IPS-15b (cell line): ENCODE measurements at regions not wholly inside any gene's neighbourhood (a gene's known extent, or its start where the extent isn't known, plus 50 kb on each side); places are given as distances from the start of the nearest gene placed in this dataset.

Source experiments
- H3K27me3 ChIP-seq: one replicate; pipeline ENCODE4 v1.6.1; 2013; ENCODE audit warnings: low read length; ENCODE audit not compliant: control insufficient read depth, insufficient read depth
- H3K36me3 ChIP-seq: one replicate; pipeline ENCODE4 v1.6.1; 2013; ENCODE audit warnings: low read length; ENCODE audit not compliant: control insufficient read depth, insufficient read depth
- H3K4me1 ChIP-seq: one replicate; pipeline ENCODE4 v1.6.1; 2013; ENCODE audit warnings: mild to moderate bottlenecking, low read length; ENCODE audit not compliant: control insufficient read depth, insufficient read depth
- H3K4me3 ChIP-seq: one replicate; pipeline ENCODE4 v1.5.1; 2013; ENCODE audit warnings: low read depth, low read length
- H3K9ac ChIP-seq: one replicate; pipeline ENCODE4 v1.6.1; 2013; ENCODE audit warnings: low read depth, mild to moderate bottlenecking, low read length
- H3K9me3 ChIP-seq: one replicate; pipeline ENCODE4 v1.6.1; 2013; ENCODE audit warnings: mild to moderate bottlenecking, low read length; ENCODE audit not compliant: control insufficient read depth, insufficient read depth

GRCh38 chr12:58766513-58766870, 153.8 kb downstream of the LRIG3 start:
- Histone ChIP-seq H3K36me3 (no peaks in the 10 kb centered on the region), H3K4me1 (no peaks in the 10 kb centered on the region), H3K9me3 (no peaks in the 10 kb centered on the region), H3K4me3 (no peak overlapping the region), H3K9ac (no peak overlapping the region), H3K27me3 (no peaks in the 10 kb centered on the region)

- Histone ChIP-seq H3K4me3 (no peak overlapping the region), H3K27me3 (no peaks in the 10 kb centered on the region), H3K9ac (no peak overlapping the region), H3K36me3 (no peaks in the 10 kb centered on the region), H3K4me1 (no peaks in the 10 kb centered on the region), H3K9me3 (no peaks in the 10 kb centered on the region)
Observed at GRCh38 chr12:58767496-58767895, 152.8 kb downstream of the LRIG3 start.

GRCh38 chr12:58773986-58774385, 146.3 kb downstream of the LRIG3 start:
- H3K27me3 ChIP-seq, result no peaks in the 10 kb centered on the region
- no peak overlapping the region for H3K4me3 ChIP-seq
- no peak overlapping the region for H3K9ac ChIP-seq
- H3K4me1 ChIP-seq, result no peaks in the 10 kb centered on the region
- no peaks in the 10 kb centered on the region for H3K36me3 ChIP-seq
- H3K9me3 ChIP-seq, result no peaks in the 10 kb centered on the region

- no peaks in the 10 kb centered on the region for H3K9me3 ChIP-seq
- no peak overlapping the region for H3K4me3 ChIP-seq
- no peaks in the 10 kb centered on the region for H3K36me3 ChIP-seq
- no peaks in the 10 kb centered on the region for H3K27me3 ChIP-seq
- no peak overlapping the region for H3K9ac ChIP-seq
- no peaks in the 10 kb centered on the region for H3K4me1 ChIP-seq
Observed at GRCh38 chr12:58774731-58775130, 145.6 kb downstream of the LRIG3 start.

- no peak overlapping the region for H3K4me3 ChIP-seq
- no peaks in the 10 kb centered on the region for H3K4me1 ChIP-seq
- H3K36me3 ChIP-seq, result no peaks in the 10 kb centered on the region
- H3K9ac ChIP-seq, result no peak overlapping the region
- no peaks in the 10 kb centered on the region for H3K9me3 ChIP-seq
- H3K27me3 ChIP-seq, result no peaks in the 10 kb centered on the region
Observed at GRCh38 chr12:58775396-58775795, 144.9 kb downstream of the LRIG3 start.

- H3K9me3 ChIP-seq, result no peaks in the 10 kb centered on the region
- H3K4me1 ChIP-seq, result no peaks in the 10 kb centered on the region
- no peaks in the 10 kb centered on the region for H3K27me3 ChIP-seq
- H3K9ac ChIP-seq, result no peak overlapping the region
- H3K36me3 ChIP-seq, result no peaks in the 10 kb centered on the region
- H3K4me3 ChIP-seq, result no peak overlapping the region
Observed at GRCh38 chr12:58776144-58776543, 144.2 kb downstream of the LRIG3 start.

GRCh38 chr12:58777815-58778214, 142.5 kb downstream of the LRIG3 start:
- no peaks in the 10 kb centered on the region for H3K9me3 ChIP-seq

GRCh38 chr12:58781609-58782008, 138.7 kb downstream of the LRIG3 start:
- no peaks in the 10 kb centered on the region for H3K4me1 ChIP-seq
- H3K27me3 ChIP-seq, result no peaks in the 10 kb centered on the region
- H3K9me3 ChIP-seq, result no peaks in the 10 kb centered on the region
- no peaks in the 10 kb centered on the region for H3K36me3 ChIP-seq
- H3K9ac ChIP-seq, result no peak overlapping the region
- no peak overlapping the region for H3K4me3 ChIP-seq

More at GRCh38 chr12:58777815-58778214, 142.5 kb downstream of the LRIG3 start:
- no peaks in the 10 kb centered on the region for H3K27me3 ChIP-seq
- no peaks in the 10 kb centered on the region for H3K4me1 ChIP-seq
- no peaks in the 10 kb centered on the region for H3K36me3 ChIP-seq
- no peak overlapping the region for H3K9ac ChIP-seq
- no peak overlapping the region for H3K4me3 ChIP-seq

- Histone ChIP-seq H3K27me3 (no peaks in the 10 kb centered on the region), H3K9ac (no peak overlapping the region), H3K9me3 (no peaks in the 10 kb centered on the region), H3K36me3 (no peaks in the 10 kb centered on the region), H3K4me3 (no peak overlapping the region), H3K4me1 (no peaks in the 10 kb centered on the region)
Observed at GRCh38 chr12:58787021-58787760, 133.1 kb downstream of the LRIG3 start.

- Histone ChIP-seq H3K36me3 (no peaks in the 10 kb centered on the region), H3K9ac (no peak overlapping the region)
Observed at GRCh38 chr12:58794859-58795258, 125.4 kb downstream of the LRIG3 start.

GRCh38 chr12:58795825-58796224, 124.5 kb downstream of the LRIG3 start:
- Histone ChIP-seq H3K27me3 (no peaks in the 10 kb centered on the region), H3K36me3 (no peaks in the 10 kb centered on the region), H3K4me1 (no peaks in the 10 kb centered on the region), H3K4me3 (no peak overlapping the region), H3K9ac (no peak overlapping the region), H3K9me3 (no peaks in the 10 kb centered on the region)

More at GRCh38 chr12:58794859-58795258, 125.4 kb downstream of the LRIG3 start:
- Histone ChIP-seq H3K4me1 (no peaks in the 10 kb centered on the region), H3K4me3 (no peak overlapping the region), H3K9me3 (no peaks in the 10 kb centered on the region), H3K27me3 (no peaks in the 10 kb centered on the region)

GRCh38 chr12:58801986-58802385, 118.3 kb downstream of the LRIG3 start:
- H3K4me1 ChIP-seq, result no peaks in the 10 kb centered on the region
- no peak overlapping the region for H3K9ac ChIP-seq
- no peaks in the 10 kb centered on the region for H3K36me3 ChIP-seq
- no peaks in the 10 kb centered on the region for H3K9me3 ChIP-seq
- no peak overlapping the region for H3K4me3 ChIP-seq
- no peaks in the 10 kb centered on the region for H3K27me3 ChIP-seq
